Chondrocyte (in vitro differentiated cells): ENCODE measurements at regions not wholly inside any gene's neighbourhood (a gene's known extent, or its start where the extent isn't known, plus 50 kb on each side); places are given as distances from the start of the nearest gene placed in this dataset.

Experiments
- DNase-seq: peaks from one replicate; pipeline ENCODE4 v3.0.0; 2021; ENCODE audit warnings: mixed read lengths, low spot score
- H3K27ac Mint-ChIP-seq: one replicate; pipeline ENCODE4 v1.8.0; 2021; ENCODE audit warnings: mild to moderate bottlenecking, moderate library complexity, mixed read lengths; ENCODE audit not compliant: unreplicated experiment
- H3K27me3 Mint-ChIP-seq: 2 replicates; pipeline ENCODE4 v1.8.0; 2021; ENCODE audit warnings: low read depth, mixed read lengths
- H3K36me3 Mint-ChIP-seq: 2 replicates; pipeline ENCODE4 v1.8.0; 2021; ENCODE audit warnings: low read depth, mixed read lengths
- H3K4me1 Mint-ChIP-seq: 2 replicates; pipeline ENCODE4 v1.8.0; 2021; ENCODE audit warnings: low read depth, mild to moderate bottlenecking, mixed read lengths
- H3K4me3 Mint-ChIP-seq: one replicate; pipeline ENCODE4 v1.8.0; 2021; ENCODE audit warnings: mild to moderate bottlenecking, moderate library complexity, mixed read lengths; ENCODE audit not compliant: unreplicated experiment
- H3K9me3 Mint-ChIP-seq: 2 replicates; pipeline ENCODE4 v1.8.0; 2021; ENCODE audit warnings: low read depth, mixed read lengths
- CTCF ChIP-seq: fragments of 200-600 bp; sonication (generic); IDR thresholded peaks from 2 replicates; pipeline ENCODE4 v1.5.0; 2021; ENCODE audit warnings: antibody characterized with exemption, mild to moderate bottlenecking, moderate library complexity

DNA sequence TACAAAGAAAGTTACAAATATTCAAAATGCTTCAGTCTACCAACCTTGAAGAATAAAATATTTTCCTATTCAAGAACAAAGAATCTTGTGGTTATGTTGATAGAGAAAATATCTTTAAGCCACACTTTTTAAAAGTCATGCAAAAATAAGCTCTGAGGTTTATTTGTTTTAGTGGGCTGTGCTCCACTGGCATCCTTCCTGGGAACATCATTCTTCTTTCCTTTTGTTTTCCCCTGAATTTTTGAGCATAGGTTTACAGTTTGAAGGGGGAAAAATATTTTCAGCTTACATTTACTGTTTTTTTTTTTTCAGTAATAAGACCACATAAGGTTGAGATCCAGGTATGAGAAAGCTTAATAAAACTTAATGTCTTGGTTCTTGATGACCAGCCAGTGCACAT is 72.0 kb upstream of the BACH2 start:
- no peak for TF ChIP-seq CTCF
- H3K4me1 Mint-ChIP-seq = peaks cover 27% of the 10 kb centered on the region
- DNase-seq = no peak
- peak overlapping the region; percentile 7 for H3K4me3 Mint-ChIP-seq
- H3K27me3 Mint-ChIP-seq = no peaks in the 10 kb centered on the region
- H3K27ac Mint-ChIP-seq = peak overlapping the region; percentile 95
- no peaks in the 10 kb centered on the region for H3K36me3 Mint-ChIP-seq
- peaks cover 5% of the 10 kb centered on the region for H3K9me3 Mint-ChIP-seq

- no peak for TF ChIP-seq CTCF
- no peak overlapping the region for H3K4me3 Mint-ChIP-seq
- peak overlapping the region; percentile 95 for H3K27ac Mint-ChIP-seq
- H3K27me3 Mint-ChIP-seq = no peaks in the 10 kb centered on the region
- no peaks in the 10 kb centered on the region for H3K36me3 Mint-ChIP-seq
- peaks cover 27% of the 10 kb centered on the region for H3K4me1 Mint-ChIP-seq
- no peak for DNase-seq
- H3K9me3 Mint-ChIP-seq = peaks cover 5% of the 10 kb centered on the region
These were observed 71.4 kb upstream of the BACH2 start for GRCh38 chr6:90368001-90368400.

- Mint-ChIP-seq H3K9me3 (peaks cover 5% of the 10 kb centered on the region), H3K27ac (no peak overlapping the region), H3K27me3 (no peaks in the 10 kb centered on the region), H3K36me3 (no peaks in the 10 kb centered on the region), H3K4me3 (no peak overlapping the region), H3K4me1 (peaks cover 32% of the 10 kb centered on the region)
- TF ChIP-seq CTCF = no peak
- no peak for DNase-seq
These were observed 69.0 kb upstream of the BACH2 start for GRCh38 chr6:90365565-90366219.

- H3K27me3 Mint-ChIP-seq = no peaks in the 10 kb centered on the region
- H3K36me3 Mint-ChIP-seq = no peaks in the 10 kb centered on the region
- no peak overlapping the region for H3K27ac Mint-ChIP-seq
- H3K4me1 Mint-ChIP-seq = peaks cover 32% of the 10 kb centered on the region
- H3K9me3 Mint-ChIP-seq = peaks cover 5% of the 10 kb centered on the region
- TF ChIP-seq CTCF = no peak
- DNase-seq = no peak
- no peak overlapping the region for H3K4me3 Mint-ChIP-seq
These were observed 68.4 kb upstream of the BACH2 start for GRCh38 chr6:90365002-90365401.

DNA sequence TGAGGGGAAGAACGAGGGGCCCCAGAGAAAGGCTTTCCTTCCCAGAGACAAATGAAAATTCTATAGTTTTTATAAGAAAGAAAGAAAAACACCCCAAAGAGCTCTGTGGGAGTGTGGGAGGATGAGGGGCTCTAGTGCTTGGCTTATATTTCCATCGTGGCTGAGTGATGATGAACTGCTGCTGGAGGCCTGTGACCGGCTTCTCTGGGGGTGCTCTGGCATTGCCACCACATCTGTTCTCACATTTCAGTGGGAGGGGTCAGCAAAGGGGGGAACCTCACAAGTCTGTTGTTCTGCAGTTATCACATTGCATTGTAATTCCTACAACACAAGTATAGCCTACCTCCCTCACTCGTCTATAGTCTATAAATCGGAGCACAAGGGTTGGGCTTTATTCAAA is 67.6 kb upstream of the BACH2 start:
- H3K27ac Mint-ChIP-seq = no peak overlapping the region
- peaks cover 1% of the 10 kb centered on the region for H3K9me3 Mint-ChIP-seq
- TF ChIP-seq CTCF = no peak
- no peak overlapping the region for H3K4me3 Mint-ChIP-seq
- no peaks in the 10 kb centered on the region for H3K36me3 Mint-ChIP-seq
- H3K27me3 Mint-ChIP-seq = no peaks in the 10 kb centered on the region
- no peak for DNase-seq
- peaks cover 26% of the 10 kb centered on the region for H3K4me1 Mint-ChIP-seq
